NT2/D1 (cell line): ENCODE measurements at regions not wholly inside any gene's neighbourhood (a gene's known extent, or its start where the extent isn't known, plus 50 kb on each side); places are given as distances from the start of the nearest gene placed in this dataset.

Experiments
- SUZ12 ChIP-seq: IDR thresholded peaks from 2 replicates; pipeline ENCODE4 v1.6.1; 2011; ENCODE audit not compliant: insufficient read length, insufficient read depth; ENCODE audit errors: extremely low read depth
- YY1 ChIP-seq: IDR thresholded peaks from 2 replicates; pipeline ENCODE4 v1.6.1; 2011; ENCODE audit not compliant: insufficient read length, insufficient read depth
- ZNF274 ChIP-seq: IDR thresholded peaks from 2 replicates; pipeline ENCODE4 v1.6.1; 2011; ENCODE audit warnings: mild to moderate bottlenecking, low read depth, low read length

GRCh38 chr4:22870847-22871449 is 178.2 kb downstream of the GBA3 start:
- TF ChIP-seq ZNF274, result no peak
- no peak for TF ChIP-seq SUZ12
- TF ChIP-seq YY1, result no peak
